ENCODE measurements at regions not wholly inside any gene's neighbourhood (a gene's known extent, or its start where the extent isn't known, plus 50 kb on each side); places are given as distances from the start of the nearest gene placed in this dataset.
"Not testable (repeated sequence)": the region's sequence is repeated elsewhere in the genome, so short reads cannot be mapped to it uniquely, and the experiment has no call there.

DNA sequence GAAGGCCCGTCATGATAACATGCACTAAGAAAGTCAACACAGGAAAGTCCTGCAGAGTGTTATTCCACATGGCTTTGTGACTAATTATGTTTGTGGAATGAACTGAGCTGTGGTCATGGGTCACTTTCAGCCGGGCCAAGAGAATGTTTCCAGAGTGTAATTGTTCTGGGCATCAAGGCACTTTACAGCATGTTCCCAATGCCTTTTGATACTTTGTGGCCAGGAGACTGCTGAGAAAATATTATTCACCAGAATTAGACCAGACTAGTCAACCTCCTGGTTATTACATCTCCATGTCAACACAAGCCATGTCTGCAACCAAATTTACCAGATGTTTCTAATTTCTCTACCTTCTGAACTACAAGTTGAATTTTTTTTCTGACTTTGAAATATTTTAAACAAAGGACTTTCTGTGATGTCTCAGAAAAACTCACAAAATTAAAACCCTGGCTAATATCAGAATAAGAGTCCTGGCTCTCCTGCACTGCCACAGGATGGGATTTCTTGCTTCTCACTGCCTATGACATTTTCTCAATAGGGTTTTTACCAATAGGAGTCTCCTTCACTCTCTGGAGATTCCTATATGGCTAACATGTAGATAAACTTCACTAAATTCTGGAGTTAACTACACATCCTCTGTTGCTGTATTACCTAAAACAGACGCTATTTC, 90.6 kb upstream of the WDR75 start (continued):
- TF ChIP-seq, protein P1, sequence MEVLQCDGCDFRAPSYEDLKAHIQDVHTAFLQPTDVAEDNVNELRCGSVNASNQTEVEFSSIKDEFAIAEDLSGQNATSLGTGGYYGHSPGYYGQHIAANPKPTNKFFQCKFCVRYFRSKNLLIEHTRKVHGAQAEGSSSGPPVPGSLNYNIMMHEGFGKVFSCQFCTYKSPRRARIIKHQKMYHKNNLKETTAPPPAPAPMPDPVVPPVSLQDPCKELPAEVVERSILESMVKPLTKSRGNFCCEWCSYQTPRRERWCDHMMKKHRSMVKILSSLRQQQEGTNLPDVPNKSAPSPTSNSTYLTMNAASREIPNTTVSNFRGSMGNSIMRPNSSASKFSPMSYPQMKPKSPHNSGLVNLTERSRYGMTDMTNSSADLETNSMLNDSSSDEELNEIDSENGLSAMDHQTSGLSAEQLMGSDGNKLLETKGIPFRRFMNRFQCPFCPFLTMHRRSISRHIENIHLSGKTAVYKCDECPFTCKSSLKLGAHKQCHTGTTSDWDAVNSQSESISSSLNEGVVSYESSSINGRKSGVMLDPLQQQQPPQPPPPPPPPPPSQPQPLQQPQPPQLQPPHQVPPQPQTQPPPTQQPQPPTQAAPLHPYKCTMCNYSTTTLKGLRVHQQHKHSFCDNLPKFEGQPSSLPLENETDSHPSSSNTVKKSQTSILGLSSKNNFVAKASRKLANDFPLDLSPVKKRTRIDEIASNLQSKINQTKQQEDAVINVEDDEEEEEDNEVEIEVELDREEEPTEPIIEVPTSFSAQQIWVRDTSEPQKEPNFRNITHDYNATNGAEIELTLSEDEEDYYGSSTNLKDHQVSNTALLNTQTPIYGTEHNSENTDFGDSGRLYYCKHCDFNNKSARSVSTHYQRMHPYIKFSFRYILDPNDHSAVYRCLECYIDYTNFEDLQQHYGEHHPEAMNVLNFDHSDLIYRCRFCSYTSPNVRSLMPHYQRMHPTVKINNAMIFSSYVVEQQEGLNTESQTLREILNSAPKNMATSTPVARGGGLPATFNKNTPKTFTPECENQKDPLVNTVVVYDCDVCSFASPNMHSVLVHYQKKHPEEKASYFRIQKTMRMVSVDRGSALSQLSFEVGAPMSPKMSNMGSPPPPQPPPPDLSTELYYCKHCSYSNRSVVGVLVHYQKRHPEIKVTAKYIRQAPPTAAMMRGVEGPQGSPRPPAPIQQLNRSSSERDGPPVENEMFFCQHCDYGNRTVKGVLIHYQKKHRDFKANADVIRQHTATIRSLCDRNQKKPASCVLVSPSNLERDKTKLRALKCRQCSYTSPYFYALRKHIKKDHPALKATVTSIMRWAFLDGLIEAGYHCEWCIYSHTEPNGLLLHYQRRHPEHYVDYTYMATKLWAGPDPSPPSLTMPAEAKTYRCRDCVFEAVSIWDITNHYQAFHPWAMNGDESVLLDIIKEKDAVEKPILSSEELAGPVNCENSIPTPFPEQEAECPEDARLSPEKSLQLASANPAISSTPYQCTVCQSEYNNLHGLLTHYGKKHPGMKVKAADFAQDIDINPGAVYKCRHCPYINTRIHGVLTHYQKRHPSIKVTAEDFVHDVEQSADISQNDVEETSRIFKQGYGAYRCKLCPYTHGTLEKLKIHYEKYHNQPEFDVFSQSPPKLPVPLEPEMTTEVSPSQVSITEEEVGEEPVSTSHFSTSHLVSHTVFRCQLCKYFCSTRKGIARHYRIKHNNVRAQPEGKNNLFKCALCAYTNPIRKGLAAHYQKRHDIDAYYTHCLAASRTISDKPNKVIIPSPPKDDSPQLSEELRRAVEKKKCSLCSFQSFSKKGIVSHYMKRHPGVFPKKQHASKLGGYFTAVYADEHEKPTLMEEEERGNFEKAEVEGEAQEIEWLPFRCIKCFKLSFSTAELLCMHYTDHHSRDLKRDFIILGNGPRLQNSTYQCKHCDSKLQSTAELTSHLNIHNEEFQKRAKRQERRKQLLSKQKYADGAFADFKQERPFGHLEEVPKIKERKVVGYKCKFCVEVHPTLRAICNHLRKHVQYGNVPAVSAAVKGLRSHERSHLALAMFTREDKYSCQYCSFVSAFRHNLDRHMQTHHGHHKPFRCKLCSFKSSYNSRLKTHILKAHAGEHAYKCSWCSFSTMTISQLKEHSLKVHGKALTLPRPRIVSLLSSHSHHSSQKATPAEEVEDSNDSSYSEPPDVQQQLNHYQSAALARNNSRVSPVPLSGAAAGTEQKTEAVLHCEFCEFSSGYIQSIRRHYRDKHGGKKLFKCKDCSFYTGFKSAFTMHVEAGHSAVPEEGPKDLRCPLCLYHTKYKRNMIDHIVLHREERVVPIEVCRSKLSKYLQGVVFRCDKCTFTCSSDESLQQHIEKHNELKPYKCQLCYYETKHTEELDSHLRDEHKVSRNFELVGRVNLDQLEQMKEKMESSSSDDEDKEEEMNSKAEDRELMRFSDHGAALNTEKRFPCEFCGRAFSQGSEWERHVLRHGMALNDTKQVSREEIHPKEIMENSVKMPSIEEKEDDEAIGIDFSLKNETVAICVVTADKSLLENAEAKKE (CRISPR knock-in tag; IDR thresholded peaks at IDR 0.05): no peak
- TF ChIP-seq NANOG (IDR thresholded peaks at IDR 0.05; ENCODE audit: borderline replicate concordance): no peak
- TF ChIP-seq, protein P2, sequence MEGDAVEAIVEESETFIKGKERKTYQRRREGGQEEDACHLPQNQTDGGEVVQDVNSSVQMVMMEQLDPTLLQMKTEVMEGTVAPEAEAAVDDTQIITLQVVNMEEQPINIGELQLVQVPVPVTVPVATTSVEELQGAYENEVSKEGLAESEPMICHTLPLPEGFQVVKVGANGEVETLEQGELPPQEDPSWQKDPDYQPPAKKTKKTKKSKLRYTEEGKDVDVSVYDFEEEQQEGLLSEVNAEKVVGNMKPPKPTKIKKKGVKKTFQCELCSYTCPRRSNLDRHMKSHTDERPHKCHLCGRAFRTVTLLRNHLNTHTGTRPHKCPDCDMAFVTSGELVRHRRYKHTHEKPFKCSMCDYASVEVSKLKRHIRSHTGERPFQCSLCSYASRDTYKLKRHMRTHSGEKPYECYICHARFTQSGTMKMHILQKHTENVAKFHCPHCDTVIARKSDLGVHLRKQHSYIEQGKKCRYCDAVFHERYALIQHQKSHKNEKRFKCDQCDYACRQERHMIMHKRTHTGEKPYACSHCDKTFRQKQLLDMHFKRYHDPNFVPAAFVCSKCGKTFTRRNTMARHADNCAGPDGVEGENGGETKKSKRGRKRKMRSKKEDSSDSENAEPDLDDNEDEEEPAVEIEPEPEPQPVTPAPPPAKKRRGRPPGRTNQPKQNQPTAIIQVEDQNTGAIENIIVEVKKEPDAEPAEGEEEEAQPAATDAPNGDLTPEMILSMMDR (conservative IDR thresholded peaks at IDR 0.05; ENCODE audit: low read depth in 2 of 2): no peak
- TF ChIP-seq, protein P3, sequence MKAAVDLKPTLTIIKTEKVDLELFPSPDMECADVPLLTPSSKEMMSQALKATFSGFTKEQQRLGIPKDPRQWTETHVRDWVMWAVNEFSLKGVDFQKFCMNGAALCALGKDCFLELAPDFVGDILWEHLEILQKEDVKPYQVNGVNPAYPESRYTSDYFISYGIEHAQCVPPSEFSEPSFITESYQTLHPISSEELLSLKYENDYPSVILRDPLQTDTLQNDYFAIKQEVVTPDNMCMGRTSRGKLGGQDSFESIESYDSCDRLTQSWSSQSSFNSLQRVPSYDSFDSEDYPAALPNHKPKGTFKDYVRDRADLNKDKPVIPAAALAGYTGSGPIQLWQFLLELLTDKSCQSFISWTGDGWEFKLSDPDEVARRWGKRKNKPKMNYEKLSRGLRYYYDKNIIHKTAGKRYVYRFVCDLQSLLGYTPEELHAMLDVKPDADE (IDR thresholded peaks at IDR 0.05): no peak
- TF ChIP-seq POLR2AphosphoS5 (IDR thresholded peaks at IDR 0.05; ENCODE audit: low read depth): no peak
- no peak for TF ChIP-seq EZH2 (IDR thresholded peaks at IDR 0.05; ENCODE audit: low read depth, unreplicated experiment)
- no peak for TF ChIP-seq ZNF331 (CRISPR knock-in tag; IDR thresholded peaks at IDR 0.05; ENCODE audit: low read depth)
- no peak for TF ChIP-seq ZNF114 (CRISPR knock-in tag; IDR thresholded peaks at IDR 0.05)

DNA sequence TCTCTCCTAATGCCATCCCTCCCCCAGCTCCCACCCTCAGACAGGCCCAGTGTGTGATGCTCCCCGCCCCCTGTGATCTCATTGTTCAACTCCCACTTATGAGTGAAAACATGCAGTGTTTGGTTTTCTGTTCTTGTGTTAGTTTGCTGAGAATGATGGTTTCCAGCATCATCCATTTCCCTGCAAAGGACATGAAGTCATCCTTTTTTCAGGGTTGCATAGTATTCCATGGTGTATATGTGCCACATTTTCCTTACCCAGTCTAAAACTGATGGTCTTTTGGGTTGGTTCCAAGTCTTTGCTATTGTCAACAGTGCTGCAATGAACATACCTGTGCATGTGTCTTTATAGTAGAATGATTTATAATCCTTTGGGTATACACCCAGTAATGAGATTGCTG, 89.3 kb upstream of the WDR75 start:
- not testable (repeated sequence) for H3K27me3 ChIP-seq (ENCODE audit: insufficient read depth); H3K4me2 ChIP-seq; H3K79me2 ChIP-seq (replicated peaks; ENCODE audit: insufficient read depth); DNase-seq (ENCODE audit: low spot score); H3K27ac Mint-ChIP-seq; H4K20me1 ChIP-seq (replicated peaks; ENCODE audit: insufficient read depth); H3K27me3 Mint-ChIP-seq (ENCODE audit: insufficient read depth, low read depth, poor library complexity); H3K36me3 ChIP-seq (ENCODE audit: insufficient read depth); H3K27ac ChIP-seq (ENCODE audit: low read depth); H3K9me3 Mint-ChIP-seq; H3K4me1 ChIP-seq (ENCODE audit: insufficient read depth); H3K4me1 Mint-ChIP-seq; H3K9me2 ChIP-seq (ENCODE audit: insufficient read depth); H3K4me3 ChIP-seq; H3K36me3 Mint-ChIP-seq (ENCODE audit: low read depth); H2AFZ ChIP-seq; H3F3A ChIP-seq (replicated peaks; ENCODE audit: low read depth); ATAC-seq; H3K4me3 Mint-ChIP-seq

DNA sequence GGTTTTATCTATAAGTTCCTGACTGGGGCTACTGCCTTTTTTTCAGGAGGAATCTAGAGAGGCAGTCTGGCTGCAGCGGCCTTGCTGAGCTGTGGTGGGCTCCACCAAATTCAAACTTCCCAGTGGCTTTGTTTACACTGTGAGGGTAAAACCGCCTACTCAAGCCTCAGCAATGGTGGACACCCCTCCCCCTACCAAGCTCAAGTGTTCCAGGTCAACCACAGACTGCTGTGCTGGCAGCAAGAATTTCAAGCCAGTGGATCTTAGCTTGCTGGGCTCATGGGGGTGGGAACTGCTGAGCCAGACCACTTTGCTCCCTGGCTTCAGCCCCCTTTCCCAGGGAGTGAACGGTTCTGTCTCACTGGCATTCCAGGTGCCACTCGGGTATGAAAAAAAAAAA, 83.9 kb upstream of the WDR75 start:
- DNase-seq (ENCODE audit: low spot score); H3K4me1 Mint-ChIP-seq; H3K36me3 Mint-ChIP-seq (ENCODE audit: low read depth); ATAC-seq; H3K36me3 ChIP-seq (ENCODE audit: insufficient read depth); H3K4me2 ChIP-seq; H3K79me2 ChIP-seq (replicated peaks; ENCODE audit: insufficient read depth); H3K27ac Mint-ChIP-seq; H3K27me3 ChIP-seq (ENCODE audit: insufficient read depth); H3K4me3 ChIP-seq; H2AFZ ChIP-seq; H3K9me3 Mint-ChIP-seq; H3K27ac ChIP-seq (ENCODE audit: low read depth); H3K4me1 ChIP-seq (ENCODE audit: insufficient read depth); H3K27me3 Mint-ChIP-seq (ENCODE audit: insufficient read depth, low read depth, poor library complexity); H3K4me3 Mint-ChIP-seq; H3F3A ChIP-seq (replicated peaks; ENCODE audit: low read depth); H3K9me2 ChIP-seq (ENCODE audit: insufficient read depth); H4K20me1 ChIP-seq (replicated peaks; ENCODE audit: insufficient read depth): not testable (repeated sequence)

Measured in GM23338 (cell line).